ENCODE measurements at regions not wholly inside any gene's neighbourhood (a gene's known extent, or its start where the extent isn't known, plus 50 kb on each side); places are given as distances from the start of the nearest gene placed in this dataset.
A peak's percentile ranks its signal among the peaks of the same experiment; 100 is the strongest.

DNA sequence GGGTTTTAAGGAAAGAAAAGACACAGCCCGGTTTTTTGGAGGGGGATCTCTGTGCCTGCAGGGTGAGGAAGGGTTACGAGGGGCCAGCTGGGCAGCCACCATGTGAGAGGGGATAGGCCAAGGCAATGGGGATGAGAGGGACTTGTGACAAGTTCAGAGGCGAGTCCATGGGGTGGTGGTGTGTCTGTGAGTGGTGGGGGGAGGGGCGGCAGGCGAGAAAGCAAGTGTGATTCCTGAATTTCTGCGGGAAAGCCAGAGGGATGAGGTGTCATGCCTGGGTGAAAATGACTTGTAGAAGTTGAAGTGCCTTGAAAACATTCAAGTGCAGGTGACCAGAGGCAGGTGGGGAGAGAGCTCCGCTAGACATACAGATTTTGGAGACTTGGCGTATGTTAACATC lies 61.0 kb upstream of the RNF32 start:
- Histone ChIP-seq H3K9me3 (ENCODE audit: low read length) (no peaks in the 10 kb centered on the region), H3K27me3 (ENCODE audit: control insufficient read depth in 1 of 2, insufficient read depth in 2 of 2, low read length in 2 of 2) (no peaks in the 10 kb centered on the region), H3K4me1 (ENCODE audit: insufficient read depth, low read length) (peaks cover 24% of the 10 kb centered on the region; the same call in 1 of the 2 replicates), H3K4me3 (replicated peaks in 1 of 3; ENCODE audit: insufficient read depth in 1 of 3, low read depth in 2 of 3, low read length in 3 of 3) (no peak overlapping the region), H3K79me2 (ENCODE audit: insufficient read depth, low read length) (no peaks in the 10 kb centered on the region), H3K27ac (ENCODE audit: extremely low read length, insufficient read depth, low read length) (no peak overlapping the region), H2AFZ (ENCODE audit: low read length) (no peak overlapping the region), H3K9ac (ENCODE audit: insufficient read depth, low read depth, low read length) (no peak overlapping the region), H3K4me2 (ENCODE audit: low read depth, low read length) (no peak overlapping the region), H4K20me1 (ENCODE audit: insufficient read depth, low read length) (no peaks in the 10 kb centered on the region), H3K36me3 (replicated peaks in 1 of 2; ENCODE audit: control insufficient read depth in 1 of 2, insufficient read depth in 2 of 2, low read length in 2 of 2) (no peaks in the 10 kb centered on the region)
- POLR2A ChIA-PET: no interaction called here
- no peak for DNase-seq (ENCODE audit: low spot score)
- in situ Hi-C loops (cut with HindIII; ENCODE audit: extremely low pct_ligation_motif_present, low pct_unique_long_range_greater_than_20kb) (no loop called here), intact Hi-C loops (cut with micrococcal nuclease; ENCODE audit: unreplicated experiment) (no loop called here)
- no TSS peak for BruUV-seq (replicated peaks)
- TF ChIP-seq ZNF281 (CRISPR knock-in tag; IDR thresholded peaks at IDR 0.05; ENCODE audit: borderline replicate concordance): peak; percentile 24; the same call in 1 of the 2 replicates
- no peak for TF ChIP-seq GZF1 (CRISPR knock-in tag; IDR thresholded peaks at IDR 0.05)
- no peak for ATAC-seq
- 97% methylated on average over 7 of the region's 8 CpGs for WGBS (ENCODE audit: low lambda C conversion rate)
- CTCF ChIA-PET (ENCODE audit: low intra/inter-chr PET ratio, low total read pairs): no interaction called here
- no peak for FAIRE-seq

- ChIA-PET CTCF (ENCODE audit: low intra/inter-chr PET ratio, low total read pairs) (no interaction called here), POLR2A (no interaction called here)
- no peaks in the 10 kb centered on the region for H3K36me3 ChIP-seq (replicated peaks in 1 of 2; ENCODE audit: control insufficient read depth in 1 of 2, insufficient read depth in 2 of 2, low read length in 2 of 2)
- H3K27me3 ChIP-seq (ENCODE audit: control insufficient read depth in 1 of 2, insufficient read depth in 2 of 2, low read length in 2 of 2): no peaks in the 10 kb centered on the region
- no TSS peak for BruUV-seq (replicated peaks)
- no peaks in the 10 kb centered on the region for H3K79me2 ChIP-seq (ENCODE audit: insufficient read depth, low read length)
- TF ChIP-seq, protein P1, sequence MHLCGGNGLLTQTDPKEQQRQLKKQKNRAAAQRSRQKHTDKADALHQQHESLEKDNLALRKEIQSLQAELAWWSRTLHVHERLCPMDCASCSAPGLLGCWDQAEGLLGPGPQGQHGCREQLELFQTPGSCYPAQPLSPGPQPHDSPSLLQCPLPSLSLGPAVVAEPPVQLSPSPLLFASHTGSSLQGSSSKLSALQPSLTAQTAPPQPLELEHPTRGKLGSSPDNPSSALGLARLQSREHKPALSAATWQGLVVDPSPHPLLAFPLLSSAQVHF (CRISPR knock-in tag; IDR thresholded peaks at IDR 0.05): no peak
- TF ChIP-seq AKAP8 (CRISPR knock-in tag; IDR thresholded peaks at IDR 0.05): no peak
- TF ChIP-seq ZBTB8A (CRISPR knock-in tag; IDR thresholded peaks at IDR 0.05; ENCODE audit: borderline replicate concordance, low read depth): no peak
- TF ChIP-seq STAG1 (CRISPR knock-in tag; IDR thresholded peaks at IDR 0.05): no peak
- no peak for TF ChIP-seq ZNF30 (CRISPR knock-in tag; IDR thresholded peaks at IDR 0.05)
- H2AFZ ChIP-seq (ENCODE audit: low read length): no peak overlapping the region
- H3K9me3 ChIP-seq (ENCODE audit: low read length): 0 out of 2 replicates have a peak, but pooled peaks cover 3% of the 10 kb centered on the region
- H3K27ac ChIP-seq (ENCODE audit: extremely low read length, insufficient read depth, low read length): no peak overlapping the region
- DNase-seq (ENCODE audit: low spot score) (no peak), ATAC-seq (no peak), FAIRE-seq (no peak)
- intact Hi-C loops (cut with micrococcal nuclease; ENCODE audit: unreplicated experiment) (no loop called here), in situ Hi-C loops (cut with HindIII; ENCODE audit: extremely low pct_ligation_motif_present, low pct_unique_long_range_greater_than_20kb) (no loop called here)
- H3K4me3 ChIP-seq (replicated peaks in 1 of 3; ENCODE audit: insufficient read depth in 1 of 3, low read depth in 2 of 3, low read length in 3 of 3): no peak overlapping the region
- H3K4me2 ChIP-seq (ENCODE audit: low read depth, low read length): no peak overlapping the region
- no peaks in the 10 kb centered on the region for H4K20me1 ChIP-seq (ENCODE audit: insufficient read depth, low read length)
- WGBS (ENCODE audit: low lambda C conversion rate): 94% methylated on average over 8 of the region's 8 CpGs
- H3K4me1 ChIP-seq (ENCODE audit: insufficient read depth, low read length): peaks cover 27% of the 10 kb centered on the region; the same call in 1 of the 2 replicates
- H3K9ac ChIP-seq (ENCODE audit: insufficient read depth, low read depth, low read length): no peak overlapping the region
These were observed 61.6 kb upstream of the RNF32 start for GRCh38 chr7:156578978-156579430.

Measured in HepG2 (cell line).